ENCODE measurements at regions not wholly inside any gene's neighbourhood (a gene's known extent, or its start where the extent isn't known, plus 50 kb on each side); places are given as distances from the start of the nearest gene placed in this dataset.

GRCh38 chr12:19605720-19606119 is 166.4 kb downstream of the AEBP2 start:
- no peak for TF ChIP-seq ZFP3 (CRISPR knock-in tag; IDR thresholded peaks at IDR 0.05)
- TF ChIP-seq ZC3H10 (CRISPR knock-in tag; IDR thresholded peaks at IDR 0.05): no peak
- no peak for TF ChIP-seq TSHZ2 (CRISPR knock-in tag; IDR thresholded peaks at IDR 0.05)
- no peak for TF ChIP-seq RARB (CRISPR knock-in tag; IDR thresholded peaks at IDR 0.05)

All from SK-N-SH treated with all-trans-retinoic acid at 6 μM for 48 hours (cell line).